Common myeloid progenitor, CD34-positive (primary cell): ENCODE measurements at regions not wholly inside any gene's neighbourhood (a gene's known extent, or its start where the extent isn't known, plus 50 kb on each side); places are given as distances from the start of the nearest gene placed in this dataset.

ENCODE experiments used
- CTCF ChIA-PET: fragments of 350-600 bp; sonication (Branson Sonifier 250); formaldehyde crosslinking; loops from one replicate; lab custom pipeline; 2021; ENCODE audit warnings: antibody characterized with exemption; lab: Charles Lee
- POLR2A ChIA-PET: fragments of 350-600 bp; sonication (Branson Sonifier 250); formaldehyde crosslinking; loops from one replicate; lab custom pipeline; 2021; ENCODE audit warnings: antibody characterized with exemption; lab: Charles Lee
- DNase-seq, 3 donors: peaks; one replicate each; pipeline versions ENCODE4 v3.0.0 to v3.0.0-alpha.2; 2013
- H3K27ac ChIP-seq, 2 experiments: 1 replicate in 1 of 2; 2 replicates in 1 of 2; pipeline ENCODE4 v1.7.0; 2013; ENCODE audit warnings: inconsistent platforms in 2 of 2, low read length in 2 of 2, mild to moderate bottlenecking in 2 of 2, low read depth in 1 of 2, moderate library complexity in 1 of 2; ENCODE audit not compliant: severe bottlenecking in 2 of 2, insufficient read depth in 1 of 2, poor library complexity in 1 of 2
- H3K27me3 ChIP-seq, 5 experiments: replicated peaks in 2 of 5; 1 replicate in 3 of 5; 2 replicates in 2 of 5; pipeline versions ENCODE4 v1.6.1 to v1.7.0; 2013; ENCODE audit warnings: low read length in 4 of 5, mild to moderate bottlenecking in 2 of 5, moderate library complexity in 2 of 5, inconsistent platforms in 1 of 5; ENCODE audit not compliant: insufficient read depth in 5 of 5, control insufficient read depth in 4 of 5
- H3K36me3 ChIP-seq, 4 experiments: 1 replicate in 2 of 4; 2 replicates in 2 of 4; pipeline versions ENCODE4 v1.6.1 to v1.7.0; 2013; ENCODE audit warnings: low read length in 3 of 4, control low read depth in 1 of 4, mild to moderate bottlenecking in 1 of 4; ENCODE audit not compliant: control insufficient read depth in 4 of 4, insufficient read depth in 4 of 4
- H3K4me1 ChIP-seq, 4 experiments: 1 replicate in 3 of 4; 2 replicates in 1 of 4; pipeline versions ENCODE4 v1.6.1 to v1.7.1; 2013; ENCODE audit warnings: low read length in 3 of 4, mild to moderate bottlenecking in 3 of 4, control low read depth in 1 of 4, inconsistent platforms in 1 of 4, moderate library complexity in 1 of 4; ENCODE audit not compliant: control insufficient read depth in 4 of 4, insufficient read depth in 4 of 4; ENCODE audit errors: control extremely low read depth in 1 of 4
- H3K4me3 ChIP-seq, 7 experiments: 1 replicate in 4 of 7; 2 replicates in 3 of 7; pipeline versions ENCODE4 v1.5.1 to v1.7.0; 2013; ENCODE audit warnings: mild to moderate bottlenecking in 7 of 7, low read length in 6 of 7, moderate library complexity in 6 of 7, inconsistent platforms in 2 of 7, low read depth in 2 of 7, control low read depth in 1 of 7; ENCODE audit not compliant: insufficient read depth in 4 of 7, control insufficient read depth in 1 of 7; ENCODE audit errors: extremely low read depth in 1 of 7
- H3K9me3 ChIP-seq, 5 experiments: 1 replicate in 4 of 5; 2 replicates in 1 of 5; pipeline versions ENCODE4 v1.6.1 to v1.7.1; 2013; ENCODE audit warnings: low read length in 4 of 5, mild to moderate bottlenecking in 2 of 5, inconsistent platforms in 1 of 5, low read depth in 1 of 5, moderate library complexity in 1 of 5; ENCODE audit not compliant: control insufficient read depth in 4 of 5, insufficient read depth in 2 of 5; ENCODE audit errors: control extremely low read depth in 1 of 5
- WGBS: methylation state at CpG from one replicate; pipeline ENCODE4 v1.1.5; 2013; ENCODE audit not compliant: insufficient coverage; 5-methylcytosine and 5-hydroxymethylcytosine counted together

DNA sequence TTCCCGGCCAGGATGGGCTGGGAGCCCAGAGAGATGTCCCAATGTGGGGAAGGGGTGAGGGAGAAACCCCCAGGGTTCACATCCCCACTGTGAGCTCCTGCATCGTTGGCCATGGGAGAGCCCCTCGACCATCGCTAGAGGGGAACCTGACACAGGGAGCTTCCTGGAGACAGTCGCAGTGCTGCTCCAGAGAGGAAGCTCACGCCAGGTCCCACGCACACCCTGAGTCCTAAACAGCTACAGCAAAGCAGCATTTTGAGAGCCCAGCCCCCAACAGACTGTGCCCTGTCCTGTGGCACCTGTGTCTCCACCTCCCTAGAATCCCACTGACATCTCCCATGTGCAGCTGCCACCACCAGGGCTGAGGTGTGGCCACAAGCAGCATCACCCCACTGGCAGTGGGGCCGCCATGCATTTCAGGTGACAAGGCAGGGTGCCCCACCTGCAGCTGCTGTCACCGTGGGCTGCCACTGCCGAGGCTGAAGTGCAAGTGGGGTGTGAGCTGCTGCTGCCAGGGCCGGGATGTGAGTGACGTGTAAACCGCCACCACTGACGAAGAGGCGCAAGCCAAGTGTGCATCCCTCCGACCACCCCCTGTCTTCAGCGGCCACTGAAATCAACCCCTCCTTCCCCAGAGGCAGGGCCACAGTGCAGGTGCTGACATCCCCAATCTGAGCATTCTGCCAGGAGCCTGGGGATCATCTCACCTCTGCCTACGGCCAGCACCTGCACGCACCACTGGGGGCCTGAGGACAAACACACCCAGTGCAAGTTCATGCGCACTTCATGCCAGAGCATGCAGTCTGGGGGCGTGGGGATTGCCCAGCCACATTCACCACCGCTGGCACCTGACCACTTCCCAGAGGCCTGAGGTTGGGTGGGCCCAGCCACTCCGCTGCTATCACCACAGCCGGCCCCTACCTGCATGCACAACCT lies 467.7 kb upstream of the SALL3 start:
- H3K27me3 ChIP-seq: peaks cover 0 to 7% (median 2%) of the 10 kb centered on the region in 5 experiments
- H3K4me1 ChIP-seq: no peaks in the 10 kb centered on the region
- no peak for DNase-seq
- H3K27ac ChIP-seq: no peak overlapping the region
- no peak overlapping the region for H3K4me3 ChIP-seq
- WGBS: 86% methylated on average over 23 of the region's 24 CpGs
- H3K9me3 ChIP-seq: no peaks in the 10 kb centered on the region
- POLR2A ChIA-PET: interaction anchor here (0.6 kb wide), 1 partner anchor 1087 kb away, joined by 5 read pairs; no protein-coding TSS in a partner anchor
- CTCF ChIA-PET: no interaction called here
- H3K36me3 ChIP-seq: no peaks in the 10 kb centered on the region

- no peaks in the 10 kb centered on the region for H3K4me1 ChIP-seq
- H3K9me3 ChIP-seq: no peaks in the 10 kb centered on the region
- CTCF ChIA-PET: no interaction called here
- no peak overlapping the region for H3K4me3 ChIP-seq
- 93% methylated on average over 23 of the region's 24 CpGs for WGBS
- no peaks in the 10 kb centered on the region for H3K36me3 ChIP-seq
- POLR2A ChIA-PET: no interaction called here
- no peak overlapping the region for H3K27ac ChIP-seq
- H3K27me3 ChIP-seq: peaks cover 0 to 4% (median 0%) of the 10 kb centered on the region in 5 experiments
- DNase-seq: no peak
Measured at GRCh38 chr18:78514910-78515670, 464.5 kb upstream of the SALL3 start.

DNA sequence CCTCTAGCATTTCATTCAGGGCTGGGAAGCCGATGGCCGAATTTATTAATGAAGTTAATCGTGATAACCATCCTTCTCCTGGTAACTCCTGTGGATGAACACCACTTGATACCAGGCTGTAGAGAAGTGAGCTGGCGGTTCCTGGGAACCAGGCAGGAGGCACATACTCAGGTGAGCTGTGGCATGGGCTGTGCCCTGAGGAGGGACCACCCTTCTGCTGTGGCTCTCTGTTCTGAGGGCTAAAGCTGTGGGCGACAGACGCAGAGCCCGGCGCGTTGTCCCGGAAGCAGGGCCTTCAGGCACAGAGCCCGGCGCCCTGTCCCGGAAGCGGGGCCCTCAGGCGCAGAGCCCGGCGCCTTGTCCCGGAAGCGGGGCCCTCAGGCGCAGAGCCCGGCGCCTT lies 462.3 kb upstream of the SALL3 start:
- no peaks in the 10 kb centered on the region for H3K36me3 ChIP-seq
- H3K4me3 ChIP-seq: no peak overlapping the region
- WGBS: 97% methylated on average over 8 of the region's 22 CpGs
- H3K27ac ChIP-seq: no peak overlapping the region
- CTCF ChIA-PET: no interaction called here
- no peaks in the 10 kb centered on the region for H3K27me3 ChIP-seq
- no peak for DNase-seq
- POLR2A ChIA-PET: no interaction called here
- H3K9me3 ChIP-seq: no peaks in the 10 kb centered on the region
- H3K4me1 ChIP-seq: no peaks in the 10 kb centered on the region

GRCh38 chr18:78517973-78518372 lies 461.6 kb upstream of the SALL3 start:
- 85% methylated on average over 13 of the region's 13 CpGs for WGBS

GRCh38 chr18:78518805-78519204 lies 460.8 kb upstream of the SALL3 start:
- H3K36me3 ChIP-seq: no peaks in the 10 kb centered on the region
- no peak overlapping the region for H3K27ac ChIP-seq
- H3K9me3 ChIP-seq: no peaks in the 10 kb centered on the region
- H3K27me3 ChIP-seq: no peaks in the 10 kb centered on the region
- no peak for DNase-seq
- POLR2A ChIA-PET: no interaction called here
- 98% methylated on average over 21 of the region's 25 CpGs for WGBS
- H3K4me3 ChIP-seq: no peak overlapping the region
- CTCF ChIA-PET: no interaction called here
- no peaks in the 10 kb centered on the region for H3K4me1 ChIP-seq

More at GRCh38 chr18:78517973-78518372, 461.6 kb upstream of the SALL3 start:
- H3K36me3 ChIP-seq: no peaks in the 10 kb centered on the region
- no peak overlapping the region for H3K4me3 ChIP-seq
- no peaks in the 10 kb centered on the region for H3K27me3 ChIP-seq
- ChIA-PET CTCF (no interaction called here), POLR2A (no interaction called here)
- H3K27ac ChIP-seq: no peak overlapping the region
- no peaks in the 10 kb centered on the region for H3K9me3 ChIP-seq
- no peaks in the 10 kb centered on the region for H3K4me1 ChIP-seq
- DNase-seq: no peak

GRCh38 chr18:78519394-78520062 lies 460.1 kb upstream of the SALL3 start:
- DNase-seq: no peak
- Histone ChIP-seq H3K36me3 (no peaks in the 10 kb centered on the region), H3K9me3 (no peaks in the 10 kb centered on the region), H3K4me3 (no peak overlapping the region), H3K4me1 (no peaks in the 10 kb centered on the region), H3K27me3 (no peaks in the 10 kb centered on the region), H3K27ac (no peak overlapping the region)
- POLR2A ChIA-PET: no interaction called here
- WGBS: 93% methylated on average over 10 of the region's 15 CpGs
- CTCF ChIA-PET: no interaction called here
